LHCN-M2 (cell line): ENCODE measurements at regions not wholly inside any gene's neighbourhood (a gene's known extent, or its start where the extent isn't known, plus 50 kb on each side); places are given as distances from the start of the nearest gene placed in this dataset.

ENCODE experiments used
- DNase-seq: peaks from one replicate; pipeline ENCODE4 v3.0.0-alpha.2; 2012; ENCODE audit warnings: low read depth

GRCh38 chr13:34107806-34108205 is 289.9 kb downstream of the RFC3 start:
- no peak for DNase-seq

DNA sequence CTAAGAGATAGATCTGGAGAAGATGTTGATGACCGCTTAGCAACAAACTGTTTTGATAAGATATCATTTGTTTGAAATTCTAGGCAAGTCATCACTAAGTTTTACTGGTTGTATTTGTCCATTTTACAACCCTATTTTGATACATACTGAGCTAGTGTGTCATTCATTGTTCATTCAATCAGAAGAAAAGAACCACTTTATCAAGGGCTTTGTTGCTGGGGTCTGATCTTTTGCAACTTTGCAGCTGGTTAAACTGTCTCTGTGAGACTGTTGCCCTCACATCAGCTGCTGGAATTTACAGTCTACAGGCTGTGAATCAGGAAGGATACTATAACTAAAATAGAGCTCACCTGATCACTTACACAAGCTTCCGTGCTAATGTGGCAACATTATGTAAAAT is 290.5 kb downstream of the RFC3 start:
- peak; percentile 5 for DNase-seq

DNA sequence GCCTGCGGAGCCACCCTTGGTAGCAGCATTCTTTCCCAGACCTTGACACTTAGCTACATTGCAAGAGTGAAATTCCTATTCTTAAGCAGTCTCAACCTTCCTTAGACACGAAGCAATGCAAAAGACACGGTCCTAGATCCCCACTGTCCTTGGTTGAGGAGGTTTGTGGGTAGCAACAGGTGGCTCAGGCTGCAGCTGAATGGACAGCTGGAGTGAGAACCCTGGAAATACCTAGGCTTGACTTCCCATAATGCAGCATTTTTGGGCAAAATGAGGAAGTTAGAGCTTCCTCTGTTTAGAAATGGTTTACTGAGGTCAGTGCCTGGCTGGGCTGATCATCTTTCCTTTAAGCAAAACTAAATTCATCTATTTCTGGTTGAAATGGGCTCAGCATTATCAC is 296.6 kb downstream of the RFC3 start:
- peak; percentile 13 for DNase-seq

- no peak for DNase-seq
Observed at GRCh38 chr13:34116651-34117050, 298.7 kb downstream of the RFC3 start.

DNA sequence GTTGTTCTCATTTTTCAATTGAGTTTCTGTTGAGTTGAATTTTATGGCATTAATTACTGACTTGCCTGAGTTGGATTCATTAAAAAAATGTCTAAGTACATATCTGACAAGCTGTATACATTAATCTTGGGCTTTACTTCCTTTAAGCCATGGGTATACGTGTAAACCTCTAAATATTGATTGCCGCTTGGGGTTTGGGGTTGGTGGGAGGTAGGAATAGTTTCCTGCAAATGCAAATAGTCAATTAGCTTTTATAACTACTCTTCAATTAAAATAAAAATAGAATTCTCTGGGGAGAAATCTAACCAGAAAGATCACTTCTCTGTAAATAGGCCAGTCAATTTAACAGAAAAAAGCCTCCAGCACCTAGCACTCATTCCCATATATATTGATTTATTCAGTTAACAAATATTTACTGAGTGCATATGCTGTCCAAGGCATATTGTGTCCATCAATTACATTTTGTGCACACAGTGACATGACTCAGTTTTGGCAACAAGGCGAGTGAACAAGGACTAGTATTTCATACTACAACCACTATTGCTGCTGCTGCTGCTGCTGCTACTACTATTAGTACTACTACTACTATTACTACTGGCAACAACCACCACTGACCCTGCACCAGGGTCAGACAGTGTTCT is 306.8 kb downstream of the RFC3 start:
- no peak for DNase-seq

DNA sequence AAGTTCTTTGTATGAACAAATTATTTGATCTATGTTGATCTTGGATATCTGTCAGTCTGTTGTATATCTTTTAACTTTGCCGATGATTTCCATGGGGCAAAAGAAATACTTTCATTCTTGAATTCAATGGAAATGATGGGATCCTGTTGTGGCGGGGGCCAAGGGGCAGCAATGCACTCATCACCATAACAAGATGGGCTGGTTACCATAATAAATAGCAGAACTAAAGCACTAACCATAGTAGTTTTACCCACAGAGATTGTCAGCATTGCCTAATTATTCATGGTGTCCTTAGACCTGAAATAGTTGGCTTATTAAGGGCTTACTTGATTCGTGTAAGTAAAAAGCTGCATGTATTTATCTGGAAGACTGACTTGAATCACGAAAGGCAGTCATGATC is 309.6 kb downstream of the RFC3 start:
- no peak for DNase-seq

DNA sequence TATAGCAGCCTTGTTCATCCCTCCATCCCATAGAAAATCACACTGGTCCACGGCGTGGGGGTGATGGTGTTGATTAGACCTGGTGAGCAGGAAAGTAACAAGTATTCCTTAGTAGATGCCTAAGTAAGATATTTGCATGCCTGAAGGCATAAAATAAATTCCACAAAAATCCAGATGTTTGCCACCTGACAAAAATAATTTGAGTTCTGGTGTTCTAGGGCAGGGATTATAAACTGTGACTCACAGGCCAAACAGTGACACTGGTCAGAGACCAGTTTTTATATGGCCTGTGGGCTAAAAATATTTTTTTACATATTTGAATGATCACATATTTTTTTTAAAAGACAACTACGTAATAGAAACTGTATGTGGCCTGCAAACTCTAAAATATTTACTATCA is 310.7 kb downstream of the RFC3 start:
- no peak for DNase-seq

DNA sequence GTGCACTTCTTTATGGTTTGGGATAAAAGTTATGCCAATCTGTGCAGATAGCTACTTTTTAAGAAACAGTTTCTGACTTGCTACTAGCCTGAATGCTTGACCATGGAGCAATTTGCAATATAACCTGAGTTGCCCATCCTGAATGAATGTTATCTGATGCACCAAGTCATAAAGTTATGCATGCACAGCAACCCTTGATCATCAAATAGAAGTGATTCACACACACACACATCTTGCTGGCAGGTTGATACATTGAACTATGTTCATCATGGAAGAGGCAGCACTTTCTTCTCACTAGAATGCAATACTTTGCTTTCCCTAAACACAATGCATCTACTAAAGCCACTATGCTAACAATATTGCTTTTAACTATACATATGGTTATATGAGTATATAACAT is 311.5 kb downstream of the RFC3 start:
- DNase-seq = no peak

GRCh38 chr13:34137200-34137599 is 319.3 kb downstream of the RFC3 start:
- no peak for DNase-seq

GRCh38 chr13:34139660-34140227 is 321.8 kb downstream of the RFC3 start:
- DNase-seq = no peak

GRCh38 chr13:34143637-34144036 is 325.7 kb downstream of the RFC3 start:
- no peak for DNase-seq

DNA sequence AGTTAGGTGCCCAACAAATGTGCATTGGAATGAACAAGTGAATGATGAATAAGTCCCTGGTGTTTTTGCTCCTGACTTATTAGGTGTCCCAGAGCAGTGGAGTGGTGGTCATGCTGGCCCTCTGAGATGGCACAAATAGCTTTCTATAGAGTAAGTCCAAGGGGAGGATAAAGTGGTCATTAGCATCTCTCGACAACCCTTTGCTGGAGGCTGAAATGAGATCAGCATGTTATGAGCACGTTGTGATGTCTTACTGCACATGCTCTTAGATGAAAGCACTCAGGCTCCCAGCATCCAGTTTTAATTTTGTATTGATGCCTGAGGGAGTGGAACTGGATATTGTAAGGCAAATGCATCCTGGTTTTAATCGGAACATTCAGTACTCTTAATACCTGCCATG is 326.2 kb downstream of the RFC3 start:
- no peak for DNase-seq

DNA sequence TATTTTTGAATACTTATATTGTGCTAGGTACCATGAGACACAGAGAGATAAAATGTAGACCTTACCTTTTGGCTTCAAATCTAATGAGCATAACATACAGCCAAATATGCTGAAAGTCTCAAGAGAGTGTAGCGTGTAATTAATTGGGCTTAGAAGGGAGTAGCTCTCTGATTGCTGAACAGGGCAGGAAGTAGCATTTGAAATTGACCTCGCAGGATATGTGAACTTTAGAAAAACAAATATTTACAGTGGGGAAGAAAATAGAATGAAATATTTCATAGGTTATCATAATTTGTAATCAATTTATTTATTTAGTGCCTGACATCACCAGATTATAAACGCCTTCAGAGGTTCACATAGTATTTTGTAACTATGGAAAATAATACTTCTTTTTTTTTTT is 327.1 kb downstream of the RFC3 start:
- DNase-seq = no peak

DNA sequence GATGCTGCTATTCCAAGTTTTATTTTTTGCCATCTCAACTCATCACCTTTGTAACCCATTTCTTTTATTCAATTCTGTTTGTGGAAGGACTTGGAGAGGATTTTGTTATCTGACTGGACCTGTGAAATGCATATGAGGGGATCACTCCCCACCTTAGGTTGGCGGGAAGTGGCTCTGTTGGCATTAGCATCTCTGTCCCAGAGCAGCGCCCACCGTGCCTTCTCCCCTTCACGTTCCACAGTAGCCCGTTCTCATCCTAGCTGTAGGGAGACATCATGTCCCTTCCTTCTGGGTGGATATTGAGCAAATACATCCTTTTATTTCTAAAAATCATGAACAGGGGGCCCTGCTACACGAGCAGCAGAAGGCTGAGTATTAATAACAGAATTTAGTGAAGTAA is 330.4 kb downstream of the RFC3 start:
- no peak for DNase-seq

DNA sequence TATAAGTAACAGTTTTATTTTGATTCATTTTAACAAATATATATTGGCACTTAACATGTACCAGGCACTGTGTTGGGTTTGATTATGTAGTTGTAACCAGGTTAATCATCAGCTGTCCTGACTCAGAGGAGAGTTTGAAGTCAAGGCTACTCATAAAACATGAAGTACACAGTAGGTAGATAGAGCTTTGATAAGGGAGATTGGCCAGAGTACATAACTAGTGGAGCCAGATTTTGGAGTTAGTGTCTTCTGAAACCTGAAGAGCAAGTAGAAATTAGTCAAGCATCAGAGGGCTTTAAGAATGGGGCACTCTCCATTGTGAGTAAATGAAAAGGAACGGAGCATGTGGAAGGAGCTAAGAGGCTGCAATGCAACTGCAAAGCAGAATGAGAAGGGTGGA is 333.9 kb downstream of the RFC3 start:
- no peak for DNase-seq

DNA sequence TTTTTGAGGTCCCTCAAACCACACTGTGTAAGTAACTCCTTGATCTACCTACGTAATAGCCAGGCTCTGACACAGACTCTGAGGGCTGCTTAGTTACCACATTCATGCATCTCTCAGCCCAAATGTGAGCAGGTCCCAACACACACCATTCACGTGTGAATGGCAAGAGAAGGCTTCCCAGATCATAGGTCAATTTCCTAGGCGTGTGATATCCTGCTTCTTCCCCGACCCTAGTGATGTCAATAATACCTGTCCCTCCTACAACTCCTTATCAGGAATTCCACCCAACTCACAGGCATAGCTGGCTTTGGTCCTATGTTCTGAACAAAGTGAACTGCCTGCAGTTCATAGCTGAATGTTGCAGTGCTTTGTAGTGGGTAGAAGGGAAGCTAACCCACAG is 334.5 kb downstream of the RFC3 start:
- no peak for DNase-seq

DNA sequence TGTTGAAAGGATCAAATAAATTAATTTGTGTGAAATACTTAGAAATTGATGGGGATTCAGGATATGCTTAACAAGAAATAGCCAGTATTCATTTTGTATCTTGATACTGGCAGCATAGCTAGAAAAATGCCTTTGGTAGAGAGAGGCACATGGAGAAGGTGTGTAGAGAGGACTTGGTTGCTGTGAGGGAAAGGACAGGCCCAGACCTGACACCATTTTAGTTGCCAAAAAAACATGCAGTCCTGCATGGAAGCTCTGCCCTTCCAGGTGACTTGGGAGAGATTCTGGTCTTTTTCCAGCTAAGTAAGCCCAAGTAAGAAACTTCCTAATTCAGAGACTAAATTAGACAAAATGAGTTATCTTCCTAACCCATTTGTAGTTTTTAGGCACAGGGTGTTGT is 335.0 kb downstream of the RFC3 start:
- DNase-seq = no peak

DNA sequence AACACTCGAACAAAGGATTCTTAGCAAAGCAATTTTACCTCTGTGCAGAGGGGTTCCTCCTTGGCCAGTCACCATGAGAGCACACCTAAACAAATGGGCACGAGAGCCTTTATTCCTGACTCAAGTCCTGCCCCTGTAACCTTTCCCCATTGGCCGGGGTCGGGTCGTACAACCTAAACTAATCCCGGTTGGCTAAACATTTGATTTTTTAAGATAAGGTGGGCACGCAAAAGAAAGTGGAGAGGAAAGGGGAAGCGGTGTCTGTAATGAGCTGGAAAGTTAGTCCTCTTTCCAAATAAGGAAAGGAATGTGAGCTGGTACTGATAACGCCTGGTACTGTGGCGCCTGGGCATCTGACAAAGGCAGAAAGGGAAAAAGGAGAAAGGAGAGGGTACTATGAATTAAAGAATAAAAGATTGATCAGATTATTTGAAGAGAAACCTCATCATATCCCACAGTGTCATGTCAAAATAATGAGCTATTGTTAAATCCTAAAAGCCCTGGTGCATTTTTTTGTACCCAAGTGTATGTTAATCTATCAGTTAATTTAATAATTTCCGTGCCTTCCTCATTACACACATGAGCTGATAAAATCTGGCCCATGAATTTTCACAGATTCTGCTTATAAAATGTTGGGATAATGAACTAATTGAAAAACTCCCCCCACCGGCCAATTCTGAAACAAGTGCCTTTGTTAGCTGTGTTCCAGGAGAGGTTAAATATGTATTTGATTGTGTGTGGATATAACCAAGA is 335.7 kb downstream of the RFC3 start:
- no peak for DNase-seq

GRCh38 chr13:34155931-34156607 is 338.1 kb downstream of the RFC3 start:
- peak; percentile 30 for DNase-seq

DNA sequence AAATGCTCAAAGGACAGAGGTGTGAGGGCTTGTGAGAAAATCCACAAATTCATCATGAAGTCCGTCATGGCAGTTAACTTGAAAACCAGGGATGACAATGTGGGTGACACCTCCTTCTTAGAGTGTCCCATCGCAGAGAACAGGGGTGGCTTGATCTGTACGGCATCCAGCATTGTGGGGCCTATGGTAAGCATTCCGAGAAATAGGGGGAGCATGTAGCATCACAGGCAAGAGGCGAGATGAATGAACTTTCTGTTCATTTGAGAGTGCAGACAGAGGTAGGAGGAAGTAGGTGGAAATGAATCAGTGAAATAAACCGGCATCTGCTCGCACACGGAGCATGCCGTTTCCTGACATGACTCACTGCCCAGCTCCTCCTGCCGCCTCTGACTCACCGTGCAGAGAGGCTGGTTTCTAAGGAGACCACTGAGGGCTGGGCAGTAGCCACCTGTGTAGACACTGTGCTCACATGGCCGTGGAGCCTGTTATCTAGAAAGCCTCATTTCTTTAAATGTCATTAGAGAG is 339.0 kb downstream of the RFC3 start:
- DNase-seq = peak; percentile 94

DNA sequence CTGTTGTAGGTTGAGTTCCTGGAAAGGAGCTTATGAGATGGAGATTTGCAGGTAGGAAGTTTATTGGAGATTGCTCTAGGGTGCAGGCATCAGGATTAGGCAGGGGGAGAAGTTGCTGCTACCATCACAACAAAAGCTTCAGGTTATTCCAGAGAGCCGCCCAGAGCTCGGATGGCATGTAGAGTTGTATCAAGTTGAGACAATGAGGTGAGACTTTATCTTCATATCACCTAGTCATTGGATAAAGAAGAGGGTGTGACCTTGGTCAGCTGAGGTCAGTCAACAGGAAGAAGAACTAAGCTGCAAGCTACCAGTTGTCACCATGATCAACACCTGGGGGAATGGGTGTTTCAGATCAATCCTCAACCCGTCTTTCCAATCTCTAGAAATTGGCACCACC is 342.0 kb downstream of the RFC3 start:
- no peak for DNase-seq

- DNase-seq = peak; percentile 88
Observed at GRCh38 chr13:34161931-34162543, 344.1 kb downstream of the RFC3 start.
